Bronchial epithelial cell (primary cell): ENCODE measurements at regions not wholly inside any gene's neighbourhood (a gene's known extent, or its start where the extent isn't known, plus 50 kb on each side); places are given as distances from the start of the nearest gene placed in this dataset.

Source experiments
- DNase-seq: peaks from one replicate; pipeline ENCODE4 v3.0.0-alpha.2; 2010; ENCODE audit warnings: low read depth
- FAIRE-seq: peaks from 2 replicates; lab custom pipeline; 2011; peaks lifted over from hg19 to GRCh38; lab: Jason Lieb, UNC
- H3K27me3 ChIP-seq: 2 replicates; pipeline ENCODE4 v1.5.1; 2011; ENCODE audit warnings: low read length; ENCODE audit not compliant: control insufficient read depth, insufficient read depth
- H3K36me3 ChIP-seq: 2 replicates; pipeline ENCODE4 v1.5.1; 2011; ENCODE audit warnings: low read length; ENCODE audit not compliant: control insufficient read depth, insufficient read depth
- H3K4me3 ChIP-seq: 2 replicates; pipeline ENCODE4 v1.5.1; 2011; ENCODE audit warnings: mild to moderate bottlenecking, low read depth, low read length, control low read depth
- CTCF ChIP-seq: IDR thresholded peaks from 2 replicates; pipeline ENCODE4 v1.5.1; 2011; ENCODE audit warnings: mild to moderate bottlenecking, moderate library complexity, low read length, control low read depth, inconsistent platforms; ENCODE audit not compliant: insufficient read depth, severe bottlenecking

GRCh38 chr1:93743465-93743864 lies 61.8 kb upstream of the BCAR3 start:
- no peak for FAIRE-seq
- H3K27me3 ChIP-seq, result no peaks in the 10 kb centered on the region
- H3K36me3 ChIP-seq, result no peaks in the 10 kb centered on the region
- no peak overlapping the region for H3K4me3 ChIP-seq
- no peak for TF ChIP-seq CTCF
- DNase-seq, result no peak

- H3K27me3 ChIP-seq, result no peaks in the 10 kb centered on the region
- no peak for FAIRE-seq
- DNase-seq, result no peak
- no peak for TF ChIP-seq CTCF
- no peaks in the 10 kb centered on the region for H3K36me3 ChIP-seq
- H3K4me3 ChIP-seq, result no peak overlapping the region
Measured at GRCh38 chr1:93740601-93741031, 59.0 kb upstream of the BCAR3 start.

GRCh38 chr1:93740157-93740556 lies 58.5 kb upstream of the BCAR3 start:
- no peak for FAIRE-seq
- no peak overlapping the region for H3K4me3 ChIP-seq
- no peak for DNase-seq
- H3K27me3 ChIP-seq, result no peaks in the 10 kb centered on the region
- no peak for TF ChIP-seq CTCF
- H3K36me3 ChIP-seq, result no peaks in the 10 kb centered on the region

- no peak overlapping the region for H3K4me3 ChIP-seq
- no peak for DNase-seq
- H3K36me3 ChIP-seq, result no peaks in the 10 kb centered on the region
- TF ChIP-seq CTCF, result no peak
- no peaks in the 10 kb centered on the region for H3K27me3 ChIP-seq
- no peak for FAIRE-seq
Measured at GRCh38 chr1:93739472-93739871, 57.8 kb upstream of the BCAR3 start.

- H3K4me3 ChIP-seq, result no peak overlapping the region
- no peak for FAIRE-seq
- no peak for TF ChIP-seq CTCF
- H3K36me3 ChIP-seq, result no peaks in the 10 kb centered on the region
- no peaks in the 10 kb centered on the region for H3K27me3 ChIP-seq
- no peak for DNase-seq
Measured at GRCh38 chr1:93738926-93739325, 57.3 kb upstream of the BCAR3 start.

GRCh38 chr1:93738075-93738622 lies 56.5 kb upstream of the BCAR3 start:
- Histone ChIP-seq H3K4me3 (no peak overlapping the region), H3K27me3 (no peaks in the 10 kb centered on the region), H3K36me3 (no peaks in the 10 kb centered on the region)
- DNase-seq, result peak; percentile 88
- FAIRE-seq, result no peak
- TF ChIP-seq CTCF, result no peak
